ENCODE measurements at regions not wholly inside any gene's neighbourhood (a gene's known extent, or its start where the extent isn't known, plus 50 kb on each side); places are given as distances from the start of the nearest gene placed in this dataset.
A peak's percentile ranks its signal among the peaks of the same experiment; 100 is the strongest.

- TF ChIP-seq, protein P1, sequence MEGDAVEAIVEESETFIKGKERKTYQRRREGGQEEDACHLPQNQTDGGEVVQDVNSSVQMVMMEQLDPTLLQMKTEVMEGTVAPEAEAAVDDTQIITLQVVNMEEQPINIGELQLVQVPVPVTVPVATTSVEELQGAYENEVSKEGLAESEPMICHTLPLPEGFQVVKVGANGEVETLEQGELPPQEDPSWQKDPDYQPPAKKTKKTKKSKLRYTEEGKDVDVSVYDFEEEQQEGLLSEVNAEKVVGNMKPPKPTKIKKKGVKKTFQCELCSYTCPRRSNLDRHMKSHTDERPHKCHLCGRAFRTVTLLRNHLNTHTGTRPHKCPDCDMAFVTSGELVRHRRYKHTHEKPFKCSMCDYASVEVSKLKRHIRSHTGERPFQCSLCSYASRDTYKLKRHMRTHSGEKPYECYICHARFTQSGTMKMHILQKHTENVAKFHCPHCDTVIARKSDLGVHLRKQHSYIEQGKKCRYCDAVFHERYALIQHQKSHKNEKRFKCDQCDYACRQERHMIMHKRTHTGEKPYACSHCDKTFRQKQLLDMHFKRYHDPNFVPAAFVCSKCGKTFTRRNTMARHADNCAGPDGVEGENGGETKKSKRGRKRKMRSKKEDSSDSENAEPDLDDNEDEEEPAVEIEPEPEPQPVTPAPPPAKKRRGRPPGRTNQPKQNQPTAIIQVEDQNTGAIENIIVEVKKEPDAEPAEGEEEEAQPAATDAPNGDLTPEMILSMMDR (conservative IDR thresholded peaks at IDR 0.05 in 1 of 2, IDR thresholded peaks at IDR 0.05 in 1 of 2; ENCODE audit: low read depth in 1 of 2, low read length in 2 of 2), result no peak
- no peak for TF ChIP-seq EZH2 (IDR thresholded peaks at IDR 0.05; ENCODE audit: low read length, missing control alignments)
- Histone ChIP-seq H3K4me1 (ENCODE audit: control insufficient read depth, extremely low read depth, insufficient read depth, low read length) (peaks cover 4% of the 10 kb centered on the region), H3K79me2 (ENCODE audit: control insufficient read depth, insufficient read depth, low read length) (no peaks in the 10 kb centered on the region), H4K20me1 (ENCODE audit: control insufficient read depth, extremely low read depth, insufficient read depth, low read length) (no peaks in the 10 kb centered on the region), H3K4me2 (ENCODE audit: extremely low read depth, insufficient read depth, low read length) (no peak overlapping the region), H3K9ac (ENCODE audit: insufficient read depth, low read length) (no peak overlapping the region), H3K27ac (ENCODE audit: insufficient read depth, low read length) (no peak overlapping the region), H3K4me3 (replicated peaks in 1 of 4; ENCODE audit: control extremely low read depth in 1 of 4, insufficient read depth in 1 of 4, low read depth in 3 of 4, low read length in 4 of 4) (no peak overlapping the region), H3K9me3 (ENCODE audit: control insufficient read depth, insufficient read depth, low read depth, low read length) (no peaks in the 10 kb centered on the region), H3K27me3 (ENCODE audit: control insufficient read depth, insufficient read depth, low read length) (no peaks in the 10 kb centered on the region), H2AFZ (ENCODE audit: low read length) (no peak overlapping the region), H3K36me3 (ENCODE audit: control insufficient read depth, insufficient read depth, low read length) (no peaks in the 10 kb centered on the region)
- no peak for DNase-seq (ENCODE audit: low read depth in 2 of 2)
Observed at GRCh38 chr5:99035942-99036341, 107.1 kb upstream of the CHD1 start.

GRCh38 chr5:99034336-99034735 is 105.5 kb upstream of the CHD1 start:
- peak overlapping the region; percentile 30 for H2AFZ ChIP-seq (ENCODE audit: low read length)
- no peak for TF ChIP-seq EZH2 (IDR thresholded peaks at IDR 0.05; ENCODE audit: low read length, missing control alignments)
- TF ChIP-seq, protein P1 (conservative IDR thresholded peaks at IDR 0.05 in 1 of 2, IDR thresholded peaks at IDR 0.05 in 1 of 2; ENCODE audit: low read depth in 1 of 2, low read length in 2 of 2), result no peak
- H3K4me3 ChIP-seq (replicated peaks in 1 of 4; ENCODE audit: control extremely low read depth in 1 of 4, insufficient read depth in 1 of 4, low read depth in 3 of 4, low read length in 4 of 4), result no peak overlapping the region
- H3K4me2 ChIP-seq (ENCODE audit: extremely low read depth, insufficient read depth, low read length), result no peak overlapping the region
- no peaks in the 10 kb centered on the region for H3K79me2 ChIP-seq (ENCODE audit: control insufficient read depth, insufficient read depth, low read length)
- peak; percentile 23 to 61 for DNase-seq (ENCODE audit: low read depth in 2 of 2)
- H3K9me3 ChIP-seq (ENCODE audit: control insufficient read depth, insufficient read depth, low read depth, low read length), result no peaks in the 10 kb centered on the region
- peaks cover 4% of the 10 kb centered on the region for H3K4me1 ChIP-seq (ENCODE audit: control insufficient read depth, extremely low read depth, insufficient read depth, low read length)
- H3K27me3 ChIP-seq (ENCODE audit: control insufficient read depth, insufficient read depth, low read length), result no peaks in the 10 kb centered on the region
- no peak overlapping the region for H3K27ac ChIP-seq (ENCODE audit: insufficient read depth, low read length)
- H4K20me1 ChIP-seq (ENCODE audit: control insufficient read depth, extremely low read depth, insufficient read depth, low read length), result no peaks in the 10 kb centered on the region
- H3K36me3 ChIP-seq (ENCODE audit: control insufficient read depth, insufficient read depth, low read length), result no peaks in the 10 kb centered on the region
- no peak overlapping the region for H3K9ac ChIP-seq (ENCODE audit: insufficient read depth, low read length)

GRCh38 chr5:99033014-99033900 is 104.5 kb upstream of the CHD1 start:
- Histone ChIP-seq H3K4me3 (replicated peaks in 1 of 4; ENCODE audit: control extremely low read depth in 1 of 4, insufficient read depth in 1 of 4, low read depth in 3 of 4, low read length in 4 of 4) (peak overlapping the region; percentile 17 to 59 (median 36)), H3K4me2 (ENCODE audit: extremely low read depth, insufficient read depth, low read length) (peak overlapping the region; percentile 96), H3K27ac (ENCODE audit: insufficient read depth, low read length) (peak overlapping the region; percentile 42), H4K20me1 (ENCODE audit: control insufficient read depth, extremely low read depth, insufficient read depth, low read length) (no peaks in the 10 kb centered on the region), H3K9ac (ENCODE audit: insufficient read depth, low read length) (peak overlapping the region; percentile 5), H2AFZ (ENCODE audit: low read length) (peak overlapping the region; percentile 98), H3K27me3 (ENCODE audit: control insufficient read depth, insufficient read depth, low read length) (no peaks in the 10 kb centered on the region), H3K9me3 (ENCODE audit: control insufficient read depth, insufficient read depth, low read depth, low read length) (no peaks in the 10 kb centered on the region), H3K79me2 (ENCODE audit: control insufficient read depth, insufficient read depth, low read length) (no peaks in the 10 kb centered on the region), H3K4me1 (ENCODE audit: control insufficient read depth, extremely low read depth, insufficient read depth, low read length) (peaks cover 4% of the 10 kb centered on the region), H3K36me3 (ENCODE audit: control insufficient read depth, insufficient read depth, low read length) (no peaks in the 10 kb centered on the region)
- TF ChIP-seq EZH2 (IDR thresholded peaks at IDR 0.05; ENCODE audit: low read length, missing control alignments), result no peak
- TF ChIP-seq, protein P1 (conservative IDR thresholded peaks at IDR 0.05 in 1 of 2, IDR thresholded peaks at IDR 0.05 in 1 of 2; ENCODE audit: low read depth in 1 of 2, low read length in 2 of 2), result no peak
- DNase-seq (ENCODE audit: low read depth in 2 of 2), result peak in 1 of 2 donors; percentile 36

All from fibroblast of lung (primary cell).